ENCODE measurements at regions not wholly inside any gene's neighbourhood (a gene's known extent, or its start where the extent isn't known, plus 50 kb on each side); places are given as distances from the start of the nearest gene placed in this dataset.

DNA sequence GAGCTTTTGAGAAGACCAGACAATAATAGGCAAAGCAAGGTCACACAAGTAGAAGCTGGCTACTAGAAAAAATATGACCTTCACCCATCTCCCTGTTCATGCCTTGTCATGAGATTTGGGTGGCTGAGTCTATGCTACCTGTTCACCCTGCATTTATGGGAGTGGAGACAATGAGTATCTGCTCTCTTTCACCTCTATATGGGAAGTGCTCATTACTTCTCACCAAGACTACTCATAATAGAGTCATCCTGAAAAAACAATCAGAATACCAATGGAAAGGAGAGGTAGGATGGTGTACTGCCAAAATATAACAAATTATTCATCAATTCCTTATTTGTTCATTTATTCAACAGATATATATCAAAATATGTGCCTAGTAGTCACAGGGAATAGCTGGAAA, 921.8 kb upstream of the INTU start:
- no peaks in the 10 kb centered on the region for H3K4me1 ChIP-seq (ENCODE audit: low read length)
- no peaks in the 10 kb centered on the region for H3F3A ChIP-seq (ENCODE audit: insufficient read depth, low read length)
- no peak overlapping the region for H3K4me2 ChIP-seq (ENCODE audit: low read depth, low read length)
- TF ChIP-seq EZH2 (optimal IDR thresholded peaks at IDR 0.05; ENCODE audit: low read depth, low read length) (no peak), EZH2phosphoT487 (IDR thresholded peaks at IDR 0.05; ENCODE audit: low read length) (no peak)
- TF ChIP-seq, protein P1, sequence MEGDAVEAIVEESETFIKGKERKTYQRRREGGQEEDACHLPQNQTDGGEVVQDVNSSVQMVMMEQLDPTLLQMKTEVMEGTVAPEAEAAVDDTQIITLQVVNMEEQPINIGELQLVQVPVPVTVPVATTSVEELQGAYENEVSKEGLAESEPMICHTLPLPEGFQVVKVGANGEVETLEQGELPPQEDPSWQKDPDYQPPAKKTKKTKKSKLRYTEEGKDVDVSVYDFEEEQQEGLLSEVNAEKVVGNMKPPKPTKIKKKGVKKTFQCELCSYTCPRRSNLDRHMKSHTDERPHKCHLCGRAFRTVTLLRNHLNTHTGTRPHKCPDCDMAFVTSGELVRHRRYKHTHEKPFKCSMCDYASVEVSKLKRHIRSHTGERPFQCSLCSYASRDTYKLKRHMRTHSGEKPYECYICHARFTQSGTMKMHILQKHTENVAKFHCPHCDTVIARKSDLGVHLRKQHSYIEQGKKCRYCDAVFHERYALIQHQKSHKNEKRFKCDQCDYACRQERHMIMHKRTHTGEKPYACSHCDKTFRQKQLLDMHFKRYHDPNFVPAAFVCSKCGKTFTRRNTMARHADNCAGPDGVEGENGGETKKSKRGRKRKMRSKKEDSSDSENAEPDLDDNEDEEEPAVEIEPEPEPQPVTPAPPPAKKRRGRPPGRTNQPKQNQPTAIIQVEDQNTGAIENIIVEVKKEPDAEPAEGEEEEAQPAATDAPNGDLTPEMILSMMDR (IDR thresholded peaks at IDR 0.05; ENCODE audit: low read length): no peak
- no peaks in the 10 kb centered on the region for H3K9me2 ChIP-seq (replicated peaks; ENCODE audit: insufficient read depth, low read length)
- no peaks in the 10 kb centered on the region for H3K27me3 ChIP-seq (replicated peaks; ENCODE audit: insufficient read depth, low read length)
- no peak overlapping the region for H2AFZ ChIP-seq (ENCODE audit: low read length)
- no peaks in the 10 kb centered on the region for H3K36me3 ChIP-seq (replicated peaks; ENCODE audit: insufficient read depth, low read length)
- no peaks in the 10 kb centered on the region for H3K9me3 ChIP-seq (replicated peaks; ENCODE audit: insufficient read depth, low read length)
- H3K79me2 ChIP-seq (ENCODE audit: low read length): no peaks in the 10 kb centered on the region
- H3K4me3 ChIP-seq (ENCODE audit: low read length): no peak overlapping the region
- no peak for DNase-seq
- H3K27ac ChIP-seq (ENCODE audit: low read length): no peak overlapping the region
- no peak overlapping the region for H3K9ac ChIP-seq (ENCODE audit: low read length)
- H4K20me1 ChIP-seq (ENCODE audit: insufficient read depth, low read length): no peaks in the 10 kb centered on the region

DNA sequence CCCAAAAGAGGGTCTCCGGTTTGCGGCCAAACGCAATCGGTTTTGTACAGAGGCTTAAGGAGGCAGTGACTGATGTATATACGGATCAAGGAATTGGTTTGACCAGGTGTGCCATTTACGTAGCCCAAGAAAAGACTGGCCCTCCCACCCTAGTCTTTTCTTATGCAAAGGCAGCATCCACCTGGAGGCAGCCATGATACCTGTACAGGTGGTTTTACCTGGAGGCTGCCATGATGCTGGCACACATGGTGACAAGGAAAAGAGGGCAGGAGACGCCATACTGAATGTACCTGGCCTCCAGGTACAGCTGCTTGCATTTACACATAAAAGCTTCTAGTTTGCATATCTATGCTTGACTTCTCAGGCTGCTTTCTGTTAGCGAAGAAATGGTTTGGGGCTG, 917.7 kb upstream of the INTU start:
- no peak overlapping the region for H3K9ac ChIP-seq (ENCODE audit: low read length)
- no peaks in the 10 kb centered on the region for H3F3A ChIP-seq (ENCODE audit: insufficient read depth, low read length)
- no peak for DNase-seq
- H3K27me3 ChIP-seq (replicated peaks; ENCODE audit: insufficient read depth, low read length): no peaks in the 10 kb centered on the region
- no peak overlapping the region for H3K4me3 ChIP-seq (ENCODE audit: low read length)
- TF ChIP-seq, protein P1 (IDR thresholded peaks at IDR 0.05; ENCODE audit: low read length): no peak
- TF ChIP-seq EZH2phosphoT487 (IDR thresholded peaks at IDR 0.05; ENCODE audit: low read length) (no peak), EZH2 (optimal IDR thresholded peaks at IDR 0.05; ENCODE audit: low read depth, low read length) (no peak)
- H3K9me2 ChIP-seq (replicated peaks; ENCODE audit: insufficient read depth, low read length): no peaks in the 10 kb centered on the region
- no peaks in the 10 kb centered on the region for H3K79me2 ChIP-seq (ENCODE audit: low read length)
- no peak overlapping the region for H2AFZ ChIP-seq (ENCODE audit: low read length)
- H3K9me3 ChIP-seq (replicated peaks; ENCODE audit: insufficient read depth, low read length): no peaks in the 10 kb centered on the region
- H3K4me2 ChIP-seq (ENCODE audit: low read depth, low read length): no peak overlapping the region
- no peak overlapping the region for H3K27ac ChIP-seq (ENCODE audit: low read length)
- H4K20me1 ChIP-seq (ENCODE audit: insufficient read depth, low read length): no peaks in the 10 kb centered on the region
- no peaks in the 10 kb centered on the region for H3K36me3 ChIP-seq (replicated peaks; ENCODE audit: insufficient read depth, low read length)
- no peaks in the 10 kb centered on the region for H3K4me1 ChIP-seq (ENCODE audit: low read length)

DNA sequence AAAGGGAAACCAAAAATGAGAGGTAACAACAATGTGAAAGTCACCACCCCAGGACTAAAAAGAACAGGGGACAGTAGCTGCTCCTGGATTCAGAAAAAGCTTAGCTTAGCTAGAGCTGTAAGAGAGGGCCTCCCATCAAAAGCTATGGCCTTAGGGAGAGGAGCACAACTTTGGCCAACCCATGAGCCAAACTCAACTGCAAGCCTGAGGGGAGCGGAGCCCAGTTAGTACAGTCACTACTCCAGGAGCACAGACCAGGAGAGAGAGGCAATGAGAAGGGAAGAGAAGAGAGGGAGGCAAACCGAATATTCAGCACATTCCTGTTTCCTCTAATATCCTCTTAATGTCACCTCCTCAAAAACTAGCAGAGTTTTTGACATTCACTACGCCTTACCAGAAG, 917.1 kb upstream of the INTU start:
- Histone ChIP-seq H3K36me3 (replicated peaks; ENCODE audit: insufficient read depth, low read length) (no peaks in the 10 kb centered on the region), H3K4me2 (ENCODE audit: low read depth, low read length) (no peak overlapping the region), H3F3A (ENCODE audit: insufficient read depth, low read length) (no peaks in the 10 kb centered on the region)

More for the DNA sequence above, 917.1 kb upstream of the INTU start:
- Histone ChIP-seq H3K4me1 (ENCODE audit: low read length) (no peaks in the 10 kb centered on the region), H3K9ac (ENCODE audit: low read length) (no peak overlapping the region), H2AFZ (ENCODE audit: low read length) (no peak overlapping the region), H3K27me3 (replicated peaks; ENCODE audit: insufficient read depth, low read length) (no peaks in the 10 kb centered on the region), H3K4me3 (ENCODE audit: low read length) (no peak overlapping the region), H3K27ac (ENCODE audit: low read length) (no peak overlapping the region), H3K9me2 (replicated peaks; ENCODE audit: insufficient read depth, low read length) (no peaks in the 10 kb centered on the region), H3K79me2 (ENCODE audit: low read length) (no peaks in the 10 kb centered on the region), H3K9me3 (replicated peaks; ENCODE audit: insufficient read depth, low read length) (no peaks in the 10 kb centered on the region), H4K20me1 (ENCODE audit: insufficient read depth, low read length) (no peaks in the 10 kb centered on the region)
- DNase-seq: no peak
- TF ChIP-seq EZH2phosphoT487 (IDR thresholded peaks at IDR 0.05; ENCODE audit: low read length) (no peak), EZH2 (optimal IDR thresholded peaks at IDR 0.05; ENCODE audit: low read depth, low read length) (no peak)
- TF ChIP-seq, protein P1 (IDR thresholded peaks at IDR 0.05; ENCODE audit: low read length): no peak
